Heart right ventricle (tissue), 16 donors: ENCODE measurements at regions not wholly inside any gene's neighbourhood (a gene's known extent, or its start where the extent isn't known, plus 50 kb on each side); places are given as distances from the start of the nearest gene placed in this dataset.

Experiments
- ATAC-seq, 8 donors: fragments of 200-7000 bp; cut with Tn5 transposase; one replicate each; pipeline ENCODE4 v1.9.1; 2020; ENCODE audit warnings: mild to moderate bottlenecking in 8 of 8, moderate library complexity in 8 of 8, moderate number of reproducible peaks in 1 of 8
- DNase-seq, 2 donors: peaks; one replicate each; pipeline ENCODE4 v3.0.0-alpha.2; 2020
- H3K27ac ChIP-seq, 10 donors: fragments of 200-600 bp; sonication (generic) in 2 of 10; one replicate each; pipeline versions ENCODE4 v1.5.0 to v1.8.0; 2020 to 2022; ENCODE audit warnings: mild to moderate bottlenecking in 3 of 10
- H3K27me3 ChIP-seq, 7 donors: fragments of 200-600 bp; one replicate each; pipeline ENCODE4 v1.8.0; 2021 to 2022; ENCODE audit warnings: mild to moderate bottlenecking in 2 of 7
- H3K36me3 ChIP-seq, 9 donors: fragments of 200-600 bp; sonication (generic) in 1 of 9; one replicate each; pipeline versions ENCODE4 v1.5.0 to v1.8.0; 2020 to 2022; ENCODE audit warnings: mild to moderate bottlenecking in 2 of 9
- H3K4me1 ChIP-seq, 9 donors: fragments of 200-600 bp; sonication (generic) in 1 of 9; one replicate each; pipeline versions ENCODE4 v1.5.0 to v1.8.0; 2020 to 2022; ENCODE audit warnings: mild to moderate bottlenecking in 4 of 9
- H3K4me3 ChIP-seq, 10 donors: fragments of 200-600 bp; sonication (generic) in 2 of 10; one replicate each; pipeline versions ENCODE4 v1.5.0 to v1.8.0; 2020 to 2022; ENCODE audit warnings: mild to moderate bottlenecking in 7 of 10, moderate library complexity in 2 of 10
- H3K9me3 ChIP-seq, 11 donors: fragments of 200-600 bp in 10 of 11; sonication (generic) in 2 of 11; one replicate each; pipeline versions ENCODE4 v1.5.0 to v1.8.0; 2013 to 2022; ENCODE audit warnings: mild to moderate bottlenecking in 2 of 11, control low read depth in 1 of 11, moderate library complexity in 1 of 11
- WGBS, 2 donors: extraction: QIAGEN DNeasy Blood & Tissue Kit; methylation state at CpG; one replicate each; pipeline ENCODE4 v1.1.7; 2013; ENCODE audit warnings: inconsistent platforms in 1 of 2; 5-methylcytosine and 5-hydroxymethylcytosine counted together
- intact Hi-C, 10 donors: fragments of 100-400 bp; cut with DNase I; formaldehyde crosslinking; loops; one replicate each; pipeline versions ENCODE4 v1.11.1 to v1.14.2; 2022
- TF ChIP-seq, protein P1 (sequence below), 9 donors: fragments of 200-600 bp; sonication (generic) in 2 of 9; IDR thresholded peaks; one replicate each; pipeline versions ENCODE4 v1.5.0 to v1.8.0; 2021 to 2022; ENCODE audit warnings: antibody characterized with exemption in 9 of 9, mild to moderate bottlenecking in 5 of 9, moderate library complexity in 1 of 9
- donor health status: Arrhythmogenic right ventricular cardiomyopathy.
- donor health status: ischemic (EF 13 %, LVEDD 7.1; RV severe dilation, severe dysfunction).
- donor health status: healthy with polysubstance abuse.
- donor health status: DM: no; HTN: yes; CAD: no.
- donor health status: DM: no; HTN: no; CAD: no.
- donor health status: ischemic (EF 25% LVEDD 6.9; RV normal size, moderate dysfunction).
- donor health status: ischemic (EF 25% LVEDD 5.7; RV mildly dilated, moderate dysfunction).
- donor health status: healthy.
- donor health status: DM: yes; HTN: yes; CAD: no.
- donor health status: Ischemic cardiomyopathy.
- donor health status: ischemic (EF 35%, LVEDD 5.7; RV mildly dilated, moderate dysfunction).
- donor health status: nonischemic (EF 11% LVEDD 7.7; RV severe dilation, severe dysfunction).
- donor health status: DM: yes; HTN: yes; CAD: no.
- donor health status: PGD.
- donor health status: ischemic (EF 29% LVEDD 5.4; RV normal size, mild dysfunction).
- donor health status: nonischemic (EF 23%, LVEDD 6.1; RV moderate dilation, normal function).

DNA sequence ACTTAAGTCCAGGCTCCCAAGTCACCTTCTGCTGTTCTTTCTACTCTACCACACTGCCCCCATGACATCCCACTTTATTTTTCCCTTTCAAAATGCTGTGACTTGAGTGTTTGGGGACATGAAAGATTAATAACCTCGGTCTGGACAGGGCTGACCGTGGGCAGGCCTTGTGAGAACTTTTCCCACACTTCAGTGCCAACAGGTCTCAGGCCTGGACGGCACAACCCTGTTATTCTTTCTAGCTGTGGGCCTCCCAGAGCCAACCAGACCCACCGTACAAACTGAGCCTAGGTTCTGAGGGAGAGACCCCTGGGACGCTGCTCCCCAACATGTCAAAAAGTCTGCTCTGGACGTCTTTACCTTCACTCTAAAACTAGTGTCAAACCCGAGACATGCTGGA is 153.4 kb downstream of the CEP120 start:
- H3K9me3 ChIP-seq, result no peaks in the 10 kb centered on the region
- TF ChIP-seq, protein P1, sequence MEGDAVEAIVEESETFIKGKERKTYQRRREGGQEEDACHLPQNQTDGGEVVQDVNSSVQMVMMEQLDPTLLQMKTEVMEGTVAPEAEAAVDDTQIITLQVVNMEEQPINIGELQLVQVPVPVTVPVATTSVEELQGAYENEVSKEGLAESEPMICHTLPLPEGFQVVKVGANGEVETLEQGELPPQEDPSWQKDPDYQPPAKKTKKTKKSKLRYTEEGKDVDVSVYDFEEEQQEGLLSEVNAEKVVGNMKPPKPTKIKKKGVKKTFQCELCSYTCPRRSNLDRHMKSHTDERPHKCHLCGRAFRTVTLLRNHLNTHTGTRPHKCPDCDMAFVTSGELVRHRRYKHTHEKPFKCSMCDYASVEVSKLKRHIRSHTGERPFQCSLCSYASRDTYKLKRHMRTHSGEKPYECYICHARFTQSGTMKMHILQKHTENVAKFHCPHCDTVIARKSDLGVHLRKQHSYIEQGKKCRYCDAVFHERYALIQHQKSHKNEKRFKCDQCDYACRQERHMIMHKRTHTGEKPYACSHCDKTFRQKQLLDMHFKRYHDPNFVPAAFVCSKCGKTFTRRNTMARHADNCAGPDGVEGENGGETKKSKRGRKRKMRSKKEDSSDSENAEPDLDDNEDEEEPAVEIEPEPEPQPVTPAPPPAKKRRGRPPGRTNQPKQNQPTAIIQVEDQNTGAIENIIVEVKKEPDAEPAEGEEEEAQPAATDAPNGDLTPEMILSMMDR (IDR thresholded peaks at IDR 0.05), result no peak
- H3K4me1 ChIP-seq, result no peaks in the 10 kb centered on the region
- ATAC-seq, result no peak
- H3K27ac ChIP-seq, result no peak overlapping the region
- peaks cover 0 to 6% (median 0%) of the 10 kb centered on the region in 7 donors for H3K27me3 ChIP-seq
- intact Hi-C loops, result loop anchor here in 1 of 10 donors (10.0 kb wide), 1 partner anchor 155 kb away; no protein-coding TSS in a partner anchor
- no peak overlapping the region for H3K4me3 ChIP-seq
- 63 to 67% methylated on average over 7 of the region's 7 CpGs for WGBS, 2 donors
- no peaks in the 10 kb centered on the region for H3K36me3 ChIP-seq
- DNase-seq, result no peak

DNA sequence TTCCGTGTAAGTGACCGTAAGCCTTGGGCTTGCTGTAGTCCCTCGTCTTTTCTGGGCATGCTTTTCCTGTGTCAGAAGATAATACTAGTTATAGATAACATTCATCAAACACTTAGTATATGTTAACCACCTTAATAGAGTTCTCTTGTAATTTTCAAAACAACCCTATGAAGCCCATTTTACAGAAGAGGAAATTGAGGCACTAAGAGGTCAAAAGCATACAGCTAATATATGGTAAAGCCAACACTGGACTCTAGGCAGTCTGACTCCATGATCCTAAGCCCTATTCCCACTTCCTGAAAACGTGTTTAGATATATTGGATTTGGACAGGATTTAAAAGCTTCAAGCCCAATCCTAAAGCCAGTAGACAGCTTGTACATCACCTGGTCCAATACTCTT is 153.8 kb downstream of the CEP120 start:
- H3K9me3 ChIP-seq, result no peaks in the 10 kb centered on the region
- 74 to 79% methylated on average over 4 of the region's 4 CpGs for WGBS, 2 donors
- TF ChIP-seq, protein P1 (IDR thresholded peaks at IDR 0.05), result no peak
- no peak for ATAC-seq
- H3K36me3 ChIP-seq, result no peaks in the 10 kb centered on the region
- H3K4me3 ChIP-seq, result no peak overlapping the region
- H3K27me3 ChIP-seq, result peaks cover 0 to 6% (median 0%) of the 10 kb centered on the region in 7 donors
- H3K27ac ChIP-seq, result no peak overlapping the region
- no peak for DNase-seq
- intact Hi-C loops, result no loop called here
- no peaks in the 10 kb centered on the region for H3K4me1 ChIP-seq

DNA sequence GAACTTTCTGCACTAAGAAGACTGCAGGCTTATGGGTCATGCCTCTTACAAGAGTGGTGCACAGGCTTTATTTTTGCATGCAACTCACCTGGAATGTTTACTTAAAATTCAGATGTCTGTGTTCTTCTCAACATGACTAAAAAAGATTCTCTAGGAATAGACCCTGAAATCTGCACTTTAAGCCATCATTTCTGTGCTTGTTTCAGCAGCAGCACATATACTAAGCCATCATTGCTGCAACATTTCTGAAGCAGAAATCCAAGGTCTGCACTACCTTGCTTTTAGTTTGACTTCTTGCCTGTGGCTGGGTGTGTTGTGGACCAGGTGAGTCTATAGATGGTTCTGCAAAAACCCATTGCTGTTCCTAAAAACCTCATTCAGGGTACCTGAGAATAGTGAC is 156.8 kb downstream of the CEP120 start:
- DNase-seq (no peak), ATAC-seq (no peak)
- Histone ChIP-seq H3K27ac (no peak overlapping the region), H3K4me3 (no peak overlapping the region), H3K27me3 (no peaks in the 10 kb centered on the region), H3K9me3 (no peaks in the 10 kb centered on the region), H3K4me1 (no peaks in the 10 kb centered on the region), H3K36me3 (no peaks in the 10 kb centered on the region)
- TF ChIP-seq, protein P1 (IDR thresholded peaks at IDR 0.05), result no peak
- intact Hi-C loops, result no loop called here

DNA sequence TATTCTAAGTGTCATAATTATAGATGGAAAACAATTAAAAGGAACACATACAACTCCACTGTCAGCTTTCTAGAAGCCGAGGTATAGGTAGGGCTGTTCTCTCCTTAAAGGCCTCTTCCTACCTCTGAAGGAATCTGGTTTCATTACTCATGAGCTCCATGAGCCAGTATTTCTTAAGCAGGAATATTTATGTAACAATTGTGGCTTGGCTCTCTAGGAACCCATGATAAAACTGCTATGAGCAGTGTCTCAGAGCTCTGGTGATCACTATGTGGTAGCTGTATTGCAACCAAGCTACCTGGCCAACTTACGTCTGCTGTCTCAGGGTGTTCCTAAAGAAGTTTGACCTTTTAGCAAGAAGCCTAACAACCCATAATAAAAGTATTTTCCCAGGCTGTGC is 157.7 kb downstream of the CEP120 start:
- intact Hi-C loops, result no loop called here
- no peaks in the 10 kb centered on the region for H3K4me1 ChIP-seq
- H3K4me3 ChIP-seq, result no peak overlapping the region
- DNase-seq (no peak), ATAC-seq (no peak)
- H3K9me3 ChIP-seq, result no peaks in the 10 kb centered on the region
- H3K27me3 ChIP-seq, result no peaks in the 10 kb centered on the region
- no peak overlapping the region for H3K27ac ChIP-seq
- WGBS, 2 donors, result 93 to 95% methylated on average over 2 of the region's 2 CpGs
- TF ChIP-seq, protein P1 (IDR thresholded peaks at IDR 0.05), result no peak
- H3K36me3 ChIP-seq, result no peaks in the 10 kb centered on the region

DNA sequence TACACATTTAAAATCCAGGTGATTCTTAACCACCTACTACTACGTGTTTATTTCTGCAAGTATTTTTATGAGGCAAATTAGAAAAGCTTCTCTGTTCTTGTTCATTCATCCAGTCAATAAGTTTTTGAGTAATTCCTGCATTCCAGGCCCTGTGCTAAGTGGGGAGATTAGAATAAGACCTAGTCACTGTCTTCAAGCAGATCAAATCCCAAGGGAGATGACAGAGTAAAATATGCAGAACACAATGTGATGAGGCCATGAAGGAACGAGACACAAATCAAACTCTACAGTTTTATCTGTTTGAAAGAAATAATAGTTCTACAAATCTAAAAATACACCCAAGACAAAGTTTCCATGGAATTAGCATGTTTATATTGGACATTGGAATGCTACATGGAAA is 158.8 kb downstream of the CEP120 start:
- TF ChIP-seq, protein P1 (IDR thresholded peaks at IDR 0.05), result no peak
- Histone ChIP-seq H3K9me3 (no peaks in the 10 kb centered on the region), H3K36me3 (no peaks in the 10 kb centered on the region), H3K4me1 (no peaks in the 10 kb centered on the region), H3K27me3 (no peaks in the 10 kb centered on the region), H3K4me3 (no peak overlapping the region), H3K27ac (no peak overlapping the region)
- WGBS, 2 donors, result 52 to 68% methylated on average over 2 of the region's 2 CpGs
- ATAC-seq, result no peak
- DNase-seq, result no peak
- intact Hi-C loops, result no loop called here
